PC-3 (cell line): ENCODE measurements at regions not wholly inside any gene's neighbourhood (a gene's known extent, or its start where the extent isn't known, plus 50 kb on each side); places are given as distances from the start of the nearest gene placed in this dataset.

Source experiments
- EZH2 ChIP-seq: fragments of 300-600 bp; sonication (generic); IDR thresholded peaks from one replicate; pipeline ENCODE4 v1.6.1; 2017; ENCODE audit warnings: antibody characterized with exemption, mild to moderate bottlenecking, low read length; ENCODE audit not compliant: unreplicated experiment
- TF ChIP-seq, protein P1 (sequence below): fragments of 300-600 bp; sonication (generic); conservative IDR thresholded peaks from 2 replicates; pipeline ENCODE4 v1.5.1; 2017; ENCODE audit warnings: antibody characterized with exemption, low read depth, mild to moderate bottlenecking, low read length

DNA sequence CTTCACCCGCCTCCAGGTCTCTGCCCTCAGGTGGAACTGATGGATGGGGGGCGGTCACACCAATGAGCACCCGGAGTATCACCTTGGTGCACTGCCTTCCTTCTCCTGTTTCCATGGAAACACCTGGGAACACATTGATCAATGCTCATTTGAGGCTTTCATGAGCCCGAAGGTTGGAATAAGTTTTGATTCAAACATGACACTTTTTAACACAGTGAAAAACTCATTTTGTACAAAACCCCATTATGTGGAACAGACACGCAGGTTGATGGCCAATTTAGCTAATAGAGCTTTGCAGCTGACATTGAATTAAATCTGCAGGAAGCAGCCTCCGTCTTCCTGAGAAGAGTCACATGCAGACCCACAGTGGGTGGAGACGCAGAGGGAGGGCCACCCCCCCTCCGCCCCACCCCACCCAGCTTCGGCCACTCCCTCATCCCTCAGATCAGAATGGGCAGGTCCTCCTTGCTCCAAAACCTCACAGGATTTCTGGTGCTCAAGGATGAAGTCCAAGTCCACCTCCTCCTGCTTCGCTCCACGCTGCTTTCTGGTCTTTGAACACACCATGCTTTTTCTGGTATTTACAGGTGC, 96.0 kb upstream of the MYCN start:
- TF ChIP-seq EZH2: no peak
- TF ChIP-seq, protein P1, sequence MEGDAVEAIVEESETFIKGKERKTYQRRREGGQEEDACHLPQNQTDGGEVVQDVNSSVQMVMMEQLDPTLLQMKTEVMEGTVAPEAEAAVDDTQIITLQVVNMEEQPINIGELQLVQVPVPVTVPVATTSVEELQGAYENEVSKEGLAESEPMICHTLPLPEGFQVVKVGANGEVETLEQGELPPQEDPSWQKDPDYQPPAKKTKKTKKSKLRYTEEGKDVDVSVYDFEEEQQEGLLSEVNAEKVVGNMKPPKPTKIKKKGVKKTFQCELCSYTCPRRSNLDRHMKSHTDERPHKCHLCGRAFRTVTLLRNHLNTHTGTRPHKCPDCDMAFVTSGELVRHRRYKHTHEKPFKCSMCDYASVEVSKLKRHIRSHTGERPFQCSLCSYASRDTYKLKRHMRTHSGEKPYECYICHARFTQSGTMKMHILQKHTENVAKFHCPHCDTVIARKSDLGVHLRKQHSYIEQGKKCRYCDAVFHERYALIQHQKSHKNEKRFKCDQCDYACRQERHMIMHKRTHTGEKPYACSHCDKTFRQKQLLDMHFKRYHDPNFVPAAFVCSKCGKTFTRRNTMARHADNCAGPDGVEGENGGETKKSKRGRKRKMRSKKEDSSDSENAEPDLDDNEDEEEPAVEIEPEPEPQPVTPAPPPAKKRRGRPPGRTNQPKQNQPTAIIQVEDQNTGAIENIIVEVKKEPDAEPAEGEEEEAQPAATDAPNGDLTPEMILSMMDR: no peak
